ENCODE measurements at regions not wholly inside any gene's neighbourhood (a gene's known extent, or its start where the extent isn't known, plus 50 kb on each side); places are given as distances from the start of the nearest gene placed in this dataset.
"Not testable (repeated sequence)": the region's sequence is repeated elsewhere in the genome, so short reads cannot be mapped to it uniquely, and the experiment has no call there.

GRCh38 chr10:120047926-120048325, 155.4 kb downstream of the SEC23IP start:
- no peak for DNase-seq (ENCODE audit: extremely low read depth, low read depth, low spot score)

- no peak for DNase-seq (ENCODE audit: extremely low read depth, low read depth, low spot score)
Measured at GRCh38 chr10:120048391-120048790, 155.9 kb downstream of the SEC23IP start.

- no peak for DNase-seq (ENCODE audit: extremely low read depth, low read depth, low spot score)
Measured at GRCh38 chr10:120051671-120052070, 159.1 kb downstream of the SEC23IP start.

- no peak for DNase-seq (ENCODE audit: extremely low read depth, low read depth, low spot score)
Measured at GRCh38 chr10:120052964-120053702, 160.6 kb downstream of the SEC23IP start.

- DNase-seq (ENCODE audit: extremely low read depth, low read depth, low spot score) = not testable (repeated sequence)
Measured at GRCh38 chr10:120059790-120060189, 167.3 kb downstream of the SEC23IP start.

GRCh38 chr10:120067427-120067826, 174.9 kb downstream of the SEC23IP start:
- DNase-seq (ENCODE audit: extremely low read depth, low read depth, low spot score) = no peak

GRCh38 chr10:120069700-120070099, 177.2 kb downstream of the SEC23IP start:
- DNase-seq (ENCODE audit: extremely low read depth, low read depth, low spot score) = no peak

GRCh38 chr10:120075349-120075748, 182.8 kb downstream of the SEC23IP start:
- DNase-seq (ENCODE audit: extremely low read depth, low read depth, low spot score) = no peak

- DNase-seq (ENCODE audit: extremely low read depth, low read depth, low spot score) = no peak
Measured at GRCh38 chr10:120076996-120077706, 184.6 kb downstream of the SEC23IP start.

GRCh38 chr10:120077707-120078492, 185.4 kb downstream of the SEC23IP start:
- no peak for DNase-seq (ENCODE audit: extremely low read depth, low read depth, low spot score)

GRCh38 chr10:120085096-120085796, 192.7 kb downstream of the SEC23IP start:
- DNase-seq (ENCODE audit: extremely low read depth, low read depth, low spot score) = no peak

- DNase-seq (ENCODE audit: extremely low read depth, low read depth, low spot score) = no peak
Measured at GRCh38 chr10:120086066-120086465, 193.5 kb downstream of the SEC23IP start.

GRCh38 chr10:120087109-120087508, 194.6 kb downstream of the SEC23IP start:
- DNase-seq (ENCODE audit: extremely low read depth, low read depth, low spot score) = no peak

GRCh38 chr10:120095875-120096274, 203.3 kb downstream of the SEC23IP start:
- DNase-seq (ENCODE audit: extremely low read depth, low read depth, low spot score) = no peak

GRCh38 chr10:120097766-120098165, 205.2 kb downstream of the SEC23IP start:
- no peak for DNase-seq (ENCODE audit: extremely low read depth, low read depth, low spot score)

GRCh38 chr10:120098232-120098930, 205.9 kb downstream of the SEC23IP start:
- no peak for DNase-seq (ENCODE audit: extremely low read depth, low read depth, low spot score)

GRCh38 chr10:120103738-120104560, 211.4 kb downstream of the SEC23IP start:
- DNase-seq (ENCODE audit: extremely low read depth, low read depth, low spot score) = no peak

- DNase-seq (ENCODE audit: extremely low read depth, low read depth, low spot score) = no peak
Measured at GRCh38 chr10:120105001-120105400, 212.5 kb downstream of the SEC23IP start.

GRCh38 chr10:120105492-120105891, 213.0 kb downstream of the SEC23IP start:
- DNase-seq (ENCODE audit: extremely low read depth, low read depth, low spot score) = no peak

Measured in glomerular endothelial cell (primary cell).